Right cardiac atrium (tissue), 5 donors: ENCODE measurements at regions not wholly inside any gene's neighbourhood (a gene's known extent, or its start where the extent isn't known, plus 50 kb on each side); places are given as distances from the start of the nearest gene placed in this dataset.
A peak's percentile ranks its signal among the peaks of the same experiment; 100 is the strongest.
"Not testable (repeated sequence)": the region's sequence is repeated elsewhere in the genome, so short reads cannot be mapped to it uniquely, and the experiment has no call there.

Source experiments
- ATAC-seq, 2 donors: fragments of 200-7000 bp; cut with Tn5 transposase; one replicate each; pipeline versions ENCODE4 v1.8.0 to v1.9.1; 2020; ENCODE audit warnings: moderate library complexity in 2 of 2, mild to moderate bottlenecking in 1 of 2
- DNase-seq, 3 donors: peaks; one replicate each; pipeline ENCODE4 v3.0.0-alpha.2; 2020
- H3K27ac ChIP-seq: one replicate; pipeline ENCODE4 v1.5.1; 2013; ENCODE audit warnings: mild to moderate bottlenecking, low read length, control low read depth, moderate library complexity
- H3K27me3 ChIP-seq: one replicate; pipeline ENCODE4 v1.6.1; 2013; ENCODE audit not compliant: control insufficient read depth, insufficient read depth
- H3K4me1 ChIP-seq: one replicate; pipeline ENCODE4 v1.6.1; 2013; ENCODE audit warnings: low read length; ENCODE audit not compliant: control insufficient read depth, insufficient read depth
- H3K4me3 ChIP-seq: one replicate; pipeline ENCODE4 v1.5.1; 2013; ENCODE audit warnings: low read length, control low read depth
- H3K9me3 ChIP-seq: one replicate; pipeline ENCODE4 v1.6.1; 2013; ENCODE audit warnings: low read length; ENCODE audit not compliant: control insufficient read depth
- WGBS: extraction: QIAGEN DNeasy Blood & Tissue Kit; methylation state at CpG from one replicate; pipeline ENCODE4 v1.1.7; 2013; 5-methylcytosine and 5-hydroxymethylcytosine counted together
- intact Hi-C, 4 donors: fragments of 100-400 bp; cut with DNase I; formaldehyde crosslinking; loops; one replicate each; pipeline versions ENCODE4 v1.11.0 to v1.14.0; 2022 to 2023
- donor health status: healthy with polysubstance abuse.
- donor health status: DM: no; HTN: yes; CAD: no.
- donor health status: DM: no; HTN: no; CAD: no.
- donor health status: DM: no; HTN: yes; CAD: no; lungs with severe emphysema.
- donor health status: DM: yes; HTN: yes; CAD: no.

GRCh38 chr16:22642416-22643088, 131.9 kb downstream of the NPIPB5 start:
- Histone ChIP-seq H3K4me3 (no peak overlapping the region), H3K27me3 (no peaks in the 10 kb centered on the region), H3K9me3 (no peaks in the 10 kb centered on the region), H3K27ac (no peak overlapping the region), H3K4me1 (no peaks in the 10 kb centered on the region)
- DNase-seq (no peak), ATAC-seq (no peak)
- 66% methylated on average over 9 of the region's 9 CpGs for WGBS
- intact Hi-C loops, result no loop called here

- H3K9me3 ChIP-seq, H3K4me1 ChIP-seq, H3K27ac ChIP-seq, DNase-seq, H3K27me3 ChIP-seq, ATAC-seq, intact Hi-C loops, H3K4me3 ChIP-seq: not testable (repeated sequence)
- 90% methylated on average over 5 of the region's 5 CpGs for WGBS
Measured at GRCh38 chr16:22643203-22643602, 132.5 kb downstream of the NPIPB5 start.

- no peak overlapping the region for H3K4me3 ChIP-seq
- no peaks in the 10 kb centered on the region for H3K9me3 ChIP-seq
- no peak overlapping the region for H3K27ac ChIP-seq
- ATAC-seq, result no peak
- intact Hi-C loops, result no loop called here
- 74% methylated on average over 2 of the region's 2 CpGs for WGBS
- H3K4me1 ChIP-seq, result no peaks in the 10 kb centered on the region
- no peaks in the 10 kb centered on the region for H3K27me3 ChIP-seq
- no peak for DNase-seq
Measured at GRCh38 chr16:22643886-22644285, 133.2 kb downstream of the NPIPB5 start.

GRCh38 chr16:22645868-22646267, 135.2 kb downstream of the NPIPB5 start:
- no peak overlapping the region for H3K27ac ChIP-seq
- H3K4me1 ChIP-seq, result no peaks in the 10 kb centered on the region
- 59% methylated on average over 3 of the region's 3 CpGs for WGBS
- DNase-seq (no peak), ATAC-seq (no peak)
- no peaks in the 10 kb centered on the region for H3K27me3 ChIP-seq
- H3K4me3 ChIP-seq, result no peak overlapping the region
- intact Hi-C loops, result no loop called here
- H3K9me3 ChIP-seq, result no peaks in the 10 kb centered on the region

- no peak for DNase-seq
- intact Hi-C loops, result no loop called here
- WGBS, result 60% methylated on average over 7 of the region's 7 CpGs
- no peak overlapping the region for H3K4me3 ChIP-seq
- H3K27me3 ChIP-seq, result no peaks in the 10 kb centered on the region
- no peak overlapping the region for H3K27ac ChIP-seq
- no peaks in the 10 kb centered on the region for H3K4me1 ChIP-seq
- no peak for ATAC-seq
- no peaks in the 10 kb centered on the region for H3K9me3 ChIP-seq
Measured at GRCh38 chr16:22646948-22647556, 136.4 kb downstream of the NPIPB5 start.

GRCh38 chr16:22648141-22648540, 137.4 kb downstream of the NPIPB5 start:
- DNase-seq (no peak), ATAC-seq (no peak)
- no peak overlapping the region for H3K27ac ChIP-seq
- H3K4me3 ChIP-seq, result no peak overlapping the region
- H3K27me3 ChIP-seq, result no peaks in the 10 kb centered on the region
- no peaks in the 10 kb centered on the region for H3K4me1 ChIP-seq
- 72% methylated on average over 4 of the region's 4 CpGs for WGBS
- intact Hi-C loops, result no loop called here
- no peaks in the 10 kb centered on the region for H3K9me3 ChIP-seq

- no peaks in the 10 kb centered on the region for H3K27me3 ChIP-seq
- intact Hi-C loops, result no loop called here
- no peak overlapping the region for H3K27ac ChIP-seq
- no peaks in the 10 kb centered on the region for H3K4me1 ChIP-seq
- WGBS, result 93% methylated on average over 4 of the region's 4 CpGs
- no peak for DNase-seq
- no peak overlapping the region for H3K4me3 ChIP-seq
- no peaks in the 10 kb centered on the region for H3K9me3 ChIP-seq
- ATAC-seq, result no peak
Measured at GRCh38 chr16:22648941-22649340, 138.2 kb downstream of the NPIPB5 start.

- H3K27me3 ChIP-seq, intact Hi-C loops: not testable (repeated sequence)
- WGBS, result 89% methylated on average over 6 of the region's 6 CpGs
Measured at GRCh38 chr16:22651111-22651817, 140.6 kb downstream of the NPIPB5 start.

GRCh38 chr16:22652463-22652845, 141.8 kb downstream of the NPIPB5 start:
- no peaks in the 10 kb centered on the region for H3K9me3 ChIP-seq
- no peak overlapping the region for H3K27ac ChIP-seq
- DNase-seq, result no peak
- H3K4me3 ChIP-seq, result no peak overlapping the region
- WGBS, result 81% methylated on average over 2 of the region's 2 CpGs
- intact Hi-C loops, result no loop called here
- ATAC-seq, result no peak
- no peaks in the 10 kb centered on the region for H3K4me1 ChIP-seq
- H3K27me3 ChIP-seq, result no peaks in the 10 kb centered on the region

More at GRCh38 chr16:22651111-22651817, 140.6 kb downstream of the NPIPB5 start:
- not testable (repeated sequence) for ATAC-seq, H3K27ac ChIP-seq, H3K4me3 ChIP-seq, H3K9me3 ChIP-seq, H3K4me1 ChIP-seq
- DNase-seq, result peak in 1 of 3 donors; percentile 11

- intact Hi-C loops, result no loop called here
- no peak for ATAC-seq
- Histone ChIP-seq H3K27me3 (no peaks in the 10 kb centered on the region), H3K4me1 (no peaks in the 10 kb centered on the region), H3K4me3 (no peak overlapping the region), H3K9me3 (no peaks in the 10 kb centered on the region), H3K27ac (no peak overlapping the region)
- WGBS, result 83% methylated on average over 6 of the region's 6 CpGs
- DNase-seq, result no peak
Measured at GRCh38 chr16:22653876-22654275, 143.2 kb downstream of the NPIPB5 start.

GRCh38 chr16:22656573-22656972, 145.9 kb downstream of the NPIPB5 start:
- H3K27me3 ChIP-seq, H3K4me1 ChIP-seq, H3K27ac ChIP-seq, H3K4me3 ChIP-seq, H3K9me3 ChIP-seq, intact Hi-C loops, ATAC-seq: not testable (repeated sequence)
- peak in 1 of 3 donors; percentile 6 for DNase-seq
- WGBS, result 84% methylated on average over 9 of the region's 9 CpGs
